Stomach (tissue), 8 donors: ENCODE measurements at regions not wholly inside any gene's neighbourhood (a gene's known extent, or its start where the extent isn't known, plus 50 kb on each side); places are given as distances from the start of the nearest gene placed in this dataset.
"Not testable (repeated sequence)": the region's sequence is repeated elsewhere in the genome, so short reads cannot be mapped to it uniquely, and the experiment has no call there.

ENCODE experiments used
- DNase-seq, 2 donors: peaks; one replicate each; pipeline versions ENCODE4 v3.0.0 to v3.0.0-alpha.2; 2013 to 2019
- H3K27ac ChIP-seq, 5 donors: fragments of 200-600 bp in 4 of 5; sonication (generic) in 4 of 5; one replicate each; pipeline ENCODE4 v1.5.1; 2013 to 2019; ENCODE audit warnings: mild to moderate bottlenecking in 1 of 5, moderate library complexity in 1 of 5
- H3K27me3 ChIP-seq, 3 donors: fragments of 200-600 bp; sonication (generic); one replicate each; pipeline ENCODE4 v1.5.1; 2017 to 2019; ENCODE audit warnings: mixed run types in 1 of 3
- H3K36me3 ChIP-seq, 4 donors: fragments of 200-600 bp; sonication (generic); 1 replicate in 3 of 4; 2 replicates in 1 of 4; pipeline ENCODE4 v1.5.1; 2016 to 2019
- H3K4me1 ChIP-seq, 4 donors: fragments of 200-600 bp; sonication (generic); one replicate each; pipeline ENCODE4 v1.5.1; 2016 to 2019
- H3K4me3 ChIP-seq, 4 donors: fragments of 200-600 bp; sonication (generic) in 3 of 4; one replicate each; pipeline ENCODE4 v1.5.1; 2016 to 2019; ENCODE audit warnings: mild to moderate bottlenecking in 1 of 4
- H3K9me3 ChIP-seq, 4 donors: fragments of 200-600 bp; sonication (generic); one replicate each; pipeline ENCODE4 v1.5.1; 2016 to 2019
- CTCF ChIP-seq, 7 experiments: fragments of 450-650 bp in 4 of 7; fragments of 200-600 bp in 3 of 7; sonication (generic) in 3 of 7; IDR thresholded peaks; one replicate each; pipeline ENCODE4 v1.5.1; 2016 to 2019; ENCODE audit warnings: antibody characterized with exemption in 7 of 7, control low read depth in 2 of 7, mild to moderate bottlenecking in 1 of 7
- EP300 ChIP-seq: sonication (generic); formaldehyde crosslinking; IDR thresholded peaks from one replicate; pipeline ENCODE4 v1.6.1; 2017; ENCODE audit warnings: antibody characterized with exemption
- POLR2A ChIP-seq, 4 donors: fragments of 450-650 bp; IDR thresholded peaks; one replicate each; pipeline ENCODE4 v1.6.1; 2016; ENCODE audit warnings: antibody characterized with exemption in 4 of 4, control low read depth in 2 of 4, mild to moderate bottlenecking in 1 of 4, moderate library complexity in 1 of 4
- POLR2AphosphoS5 ChIP-seq, 3 donors: sonication (generic); formaldehyde crosslinking; IDR thresholded peaks; one replicate each; pipeline ENCODE4 v1.6.1; 2016; ENCODE audit warnings: antibody characterized with exemption in 3 of 3
- WGBS, 5 donors: extraction: QIAGEN DNeasy Blood & Tissue Kit in 3 of 5; methylation state at CpG; one replicate each; pipeline versions ENCODE4 v1.1.5 to v1.1.7; 2013 to 2018; 5-methylcytosine and 5-hydroxymethylcytosine counted together
- intact Hi-C: fragments of 100-400 bp; cut with DNase I; formaldehyde crosslinking; loops from one replicate; pipeline ENCODE4 v1.15.1; 2023; ENCODE audit warnings: low total_unique reads
- donor health status: healthy with polysubstance abuse.
- donor health status: Bipolar disorder and iron deficiency.
- donor health status: healthy.

DNA sequence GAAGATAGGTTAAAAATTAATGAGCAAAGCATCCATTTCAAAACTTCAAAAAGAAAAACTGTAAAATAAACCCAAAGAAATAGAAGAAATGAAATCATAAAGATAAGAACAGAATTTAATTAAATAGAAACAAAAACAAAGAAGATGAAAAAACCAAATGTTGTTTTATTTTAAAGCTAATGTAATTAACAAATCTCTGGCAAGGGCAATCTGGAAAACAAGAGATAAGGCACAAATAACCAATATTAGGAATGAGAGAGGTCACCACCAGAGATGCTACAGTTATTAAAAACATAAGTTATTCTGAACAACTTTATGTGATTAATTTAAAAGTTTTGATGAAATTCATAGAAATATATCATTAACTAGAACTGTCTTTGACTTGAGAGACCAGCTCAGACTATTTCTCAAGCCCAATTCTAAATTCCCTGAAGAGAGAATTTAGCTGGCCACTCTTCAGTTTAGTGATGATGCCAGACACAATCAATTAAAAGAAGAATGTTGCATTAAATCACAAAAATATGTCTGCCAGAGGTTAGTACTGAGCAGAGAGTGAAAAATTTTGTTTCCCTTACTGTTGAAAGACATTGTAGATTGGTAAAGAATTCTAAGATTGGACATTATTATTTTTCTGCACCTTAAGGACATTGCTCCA, 227.4 kb upstream of the VLDLR start:
- H3K4me1 ChIP-seq, DNase-seq, H3K27ac ChIP-seq, H3K4me3 ChIP-seq, H3K9me3 ChIP-seq, H3K27me3 ChIP-seq, H3K36me3 ChIP-seq, intact Hi-C loops: not testable (repeated sequence)

DNA sequence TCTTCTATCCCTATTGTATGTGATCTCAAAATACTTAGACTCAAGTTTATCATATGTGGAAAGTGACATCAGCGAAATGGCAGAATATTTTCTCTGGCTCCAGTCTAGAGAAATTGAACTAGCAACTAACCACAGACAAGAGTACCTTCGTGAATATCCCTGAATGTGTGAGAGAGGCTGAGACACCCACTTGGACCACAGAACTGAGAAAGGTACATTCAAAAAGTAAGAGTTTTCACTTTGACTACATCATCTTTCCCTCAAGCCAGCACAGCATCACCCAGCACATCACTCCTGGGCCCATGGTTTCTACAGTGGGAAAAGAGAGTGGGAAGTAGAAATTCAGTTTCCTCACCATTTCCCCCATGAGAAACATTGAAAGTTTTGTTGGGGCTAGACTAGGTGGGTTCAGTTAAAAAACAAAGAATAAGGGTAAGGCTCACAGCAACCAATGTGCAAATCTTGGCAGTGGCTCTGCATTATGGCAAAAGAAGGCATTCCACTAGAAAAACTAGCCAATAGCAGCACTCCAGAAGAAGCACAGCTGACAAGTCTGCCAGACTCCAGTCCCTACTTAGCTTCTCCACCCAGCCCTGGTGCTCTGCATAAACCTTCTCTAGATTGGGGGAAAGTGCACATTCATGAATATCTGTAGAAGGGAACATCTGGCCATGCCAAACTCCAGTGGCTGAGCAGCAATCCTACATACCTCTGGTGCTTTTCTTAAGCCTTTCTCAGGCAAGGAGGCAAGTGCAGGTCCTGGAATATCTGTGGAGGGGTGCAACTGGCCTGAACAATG, 225.6 kb upstream of the VLDLR start:
- no peaks in the 10 kb centered on the region for H3K27me3 ChIP-seq
- no peak overlapping the region for H3K4me3 ChIP-seq
- TF ChIP-seq EP300 (no peak), CTCF (IDR thresholded peaks at IDR 0.05) (no peak), POLR2AphosphoS5 (IDR thresholded peaks at IDR 0.05) (no peak), POLR2A (IDR thresholded peaks at IDR 0.05) (no peak)
- intact Hi-C loops, result no loop called here
- no peaks in the 10 kb centered on the region for H3K9me3 ChIP-seq
- WGBS, 5 donors, result 77 to 91% (median 84%) methylated on average over 2 of the region's 2 CpGs
- DNase-seq, result no peak
- no peak overlapping the region for H3K27ac ChIP-seq
- no peaks in the 10 kb centered on the region for H3K4me1 ChIP-seq
- H3K36me3 ChIP-seq, result no peaks in the 10 kb centered on the region

DNA sequence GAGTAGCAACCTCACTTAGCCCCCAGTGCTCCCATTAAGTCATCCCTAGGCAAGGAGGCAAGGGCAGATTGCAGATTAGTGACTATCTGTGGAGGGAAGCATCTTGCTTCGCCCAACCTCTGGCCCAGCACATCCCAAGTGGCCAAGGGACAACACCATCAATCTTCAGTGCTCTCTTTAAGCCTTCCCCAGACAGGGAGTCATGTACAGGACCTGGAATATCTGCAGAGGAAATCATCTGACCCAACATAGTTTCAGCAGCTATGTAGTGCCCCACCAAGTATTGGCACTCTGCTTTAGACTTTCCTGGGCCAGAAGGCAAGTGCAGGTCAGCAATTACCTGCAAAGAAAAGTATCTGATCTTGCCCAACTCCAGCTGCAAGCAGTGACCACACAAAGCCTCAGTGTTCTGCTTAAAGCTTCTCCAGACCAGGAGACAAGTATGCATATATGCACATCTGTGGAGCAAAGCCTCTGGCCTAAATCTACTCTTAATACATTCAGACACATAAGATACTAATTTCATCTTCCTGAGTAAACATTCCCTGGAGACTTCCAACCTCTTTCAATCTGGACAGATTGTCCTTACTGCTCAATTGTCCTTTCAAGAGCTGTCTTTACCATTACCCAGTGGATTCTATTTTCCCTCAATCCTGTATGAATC, 224.8 kb upstream of the VLDLR start:
- WGBS, 5 donors, result 0 to 95% (median 0%) methylated on average over 1 of the region's 1 CpG
- H3K4me3 ChIP-seq, result no peak overlapping the region
- TF ChIP-seq POLR2A (IDR thresholded peaks at IDR 0.05) (no peak), CTCF (IDR thresholded peaks at IDR 0.05) (no peak), POLR2AphosphoS5 (IDR thresholded peaks at IDR 0.05) (no peak), EP300 (no peak)
- intact Hi-C loops, result no loop called here
- H3K27ac ChIP-seq, result no peak overlapping the region
- no peaks in the 10 kb centered on the region for H3K27me3 ChIP-seq
- no peaks in the 10 kb centered on the region for H3K9me3 ChIP-seq
- no peaks in the 10 kb centered on the region for H3K4me1 ChIP-seq
- DNase-seq, result no peak
- H3K36me3 ChIP-seq, result no peaks in the 10 kb centered on the region

DNA sequence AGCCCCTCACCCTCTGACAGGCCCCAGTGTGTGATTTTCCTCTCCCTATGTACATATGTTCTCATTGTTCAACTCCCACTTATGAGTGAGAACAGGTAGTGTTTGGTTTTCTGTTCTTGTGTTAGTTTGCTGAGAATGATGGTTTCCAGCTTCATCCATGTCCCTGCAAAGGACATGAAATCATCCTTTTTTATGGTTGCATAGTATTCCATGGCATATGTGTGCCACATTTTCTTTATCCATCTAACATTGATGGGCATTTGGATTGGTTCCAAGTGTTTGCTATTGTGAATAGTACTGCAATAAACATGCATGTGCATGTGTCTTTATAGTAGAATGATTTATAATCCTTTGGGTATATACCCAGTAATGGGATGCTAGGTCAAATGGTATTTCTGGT, 223.7 kb upstream of the VLDLR start:
- H3K9me3 ChIP-seq, H3K27me3 ChIP-seq, H3K4me3 ChIP-seq, H3K4me1 ChIP-seq, H3K27ac ChIP-seq, intact Hi-C loops, DNase-seq, H3K36me3 ChIP-seq: not testable (repeated sequence)

- DNase-seq, H3K36me3 ChIP-seq, H3K9me3 ChIP-seq, H3K4me1 ChIP-seq, H3K27me3 ChIP-seq, H3K27ac ChIP-seq, H3K4me3 ChIP-seq, intact Hi-C loops: not testable (repeated sequence)
- whole genome bisulfite sequencing, 5 donors, result 52 to 84% (median 76%) methylated on average over 3 of the region's 3 CpGs
Measured at GRCh38 chr9:2401746-2402145, 219.8 kb upstream of the VLDLR start.

GRCh38 chr9:2403701-2404100, 217.9 kb upstream of the VLDLR start:
- no peak for DNase-seq
- TF ChIP-seq POLR2A (IDR thresholded peaks at IDR 0.05) (no peak), CTCF (IDR thresholded peaks at IDR 0.05) (no peak), EP300 (no peak), POLR2AphosphoS5 (IDR thresholded peaks at IDR 0.05) (no peak)
- intact Hi-C loops, result no loop called here
- Histone ChIP-seq H3K36me3 (no peaks in the 10 kb centered on the region), H3K27me3 (no peaks in the 10 kb centered on the region), H3K4me3 (no peak overlapping the region), H3K27ac (no peak overlapping the region), H3K4me1 (no peaks in the 10 kb centered on the region), H3K9me3 (peaks cover 0 to 7% (median 2%) of the 10 kb centered on the region in 4 donors)
- 0 to 96% (median 0%) methylated on average over 1 of the region's 1 CpG for WGBS, 5 donors
